GM21786 (cell line): ENCODE measurements at regions not wholly inside any gene's neighbourhood (a gene's known extent, or its start where the extent isn't known, plus 50 kb on each side); places are given as distances from the start of the nearest gene placed in this dataset.
A peak's percentile ranks its signal among the peaks of the same experiment; 100 is the strongest.

ENCODE experiments used
- ATAC-seq: cut with Tn5 transposase; IDR thresholded peaks from one replicate; pipeline ENCODE4 v1.9.1; 2021; ENCODE audit not compliant: unreplicated experiment

DNA sequence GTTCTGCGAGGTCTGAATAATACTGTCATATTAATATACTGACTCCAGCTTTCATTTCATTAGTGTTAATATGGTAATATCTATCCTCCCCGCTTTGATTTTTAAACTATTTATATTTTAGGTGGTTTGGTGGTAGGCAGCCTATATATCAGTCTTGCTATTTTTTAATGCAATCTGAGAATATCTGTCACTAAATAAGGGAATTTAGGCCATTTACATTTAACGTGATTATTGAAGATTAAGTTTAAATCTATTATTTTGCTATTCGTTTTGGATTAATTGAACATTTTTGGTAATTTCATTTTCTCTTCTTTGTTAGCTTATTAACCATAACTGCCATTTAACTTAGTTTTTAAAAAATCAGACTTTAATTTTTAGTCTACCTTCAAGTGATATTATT lies 247.7 kb upstream of the PMFBP1 start:
- ATAC-seq: no peak

- no peak for ATAC-seq
Measured at GRCh38 chr16:72415379-72415778, 243.4 kb upstream of the PMFBP1 start.

DNA sequence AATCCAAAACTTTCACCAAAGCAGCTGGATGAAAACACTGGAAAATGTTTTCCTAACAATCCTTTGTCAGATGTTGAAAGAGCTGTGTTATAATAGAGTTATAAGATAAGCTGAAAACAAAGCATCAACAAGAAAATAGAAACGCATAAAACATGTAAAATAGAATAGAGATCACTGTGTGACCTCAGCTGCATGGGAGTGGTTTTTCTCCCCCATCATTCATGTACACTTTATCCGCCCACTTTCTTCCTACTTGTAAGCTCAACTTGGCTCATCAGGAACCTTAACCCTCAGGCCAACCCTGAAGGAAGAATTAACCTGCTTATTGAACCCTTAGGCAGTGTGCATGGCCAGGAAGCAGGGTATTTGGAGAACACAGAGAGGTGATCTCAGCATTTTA lies 238.5 kb upstream of the PMFBP1 start:
- ATAC-seq: no peak

DNA sequence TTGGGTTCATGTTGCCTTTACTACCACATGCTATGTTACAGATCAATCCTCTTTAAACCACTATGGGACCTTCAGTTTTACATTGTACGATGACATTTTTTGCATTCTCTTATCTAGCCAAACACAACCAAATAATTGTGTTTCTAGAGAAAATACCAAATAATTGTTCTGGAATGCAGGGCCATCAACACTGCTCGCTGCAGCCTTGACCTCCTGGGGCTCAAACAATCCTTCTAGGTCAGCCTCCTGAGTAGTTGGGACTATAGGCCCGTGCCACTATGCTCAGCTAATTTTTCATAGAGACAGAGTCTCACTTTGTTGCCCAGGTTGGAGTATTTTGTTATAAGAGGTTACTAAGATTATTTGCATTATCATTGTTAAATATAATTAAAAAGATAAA lies 237.5 kb upstream of the PMFBP1 start:
- no peak for ATAC-seq

DNA sequence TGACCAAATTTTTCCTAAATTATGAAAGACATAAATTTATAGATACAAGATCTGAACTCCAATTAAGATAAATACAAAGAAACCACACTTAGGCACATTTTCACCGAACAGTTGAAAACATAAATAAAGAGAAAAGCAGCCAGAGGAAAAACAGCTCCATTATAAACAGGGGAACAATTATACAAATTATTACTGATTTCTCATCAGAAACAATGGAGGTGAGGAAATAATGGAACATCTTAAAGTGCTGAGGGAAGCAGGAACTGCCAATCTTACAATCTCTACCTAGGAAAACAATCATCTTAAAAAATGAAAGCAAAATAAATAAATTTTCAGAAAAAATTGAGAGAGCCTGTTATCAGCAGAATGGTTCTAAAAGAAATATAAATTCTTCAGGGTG lies 234.4 kb upstream of the PMFBP1 start:
- ATAC-seq: no peak

DNA sequence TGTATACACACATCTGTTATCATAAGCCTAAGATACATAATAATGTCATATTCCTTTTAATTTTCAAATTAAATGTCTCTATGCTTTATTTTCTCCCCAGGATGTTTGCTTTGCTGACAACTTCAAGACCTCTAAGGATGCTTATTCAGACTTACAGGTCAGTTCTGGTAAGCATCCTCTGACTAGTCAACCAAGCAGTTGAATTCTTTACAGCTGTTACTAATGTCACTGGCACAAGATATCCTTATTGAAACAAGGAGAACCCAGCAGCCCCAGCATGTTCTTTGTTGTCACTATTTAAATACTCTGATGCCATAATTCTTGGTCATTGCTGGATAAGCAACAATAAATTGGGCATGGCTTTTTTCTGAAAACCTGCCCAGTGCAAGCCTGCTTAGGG lies 232.3 kb upstream of the PMFBP1 start:
- no peak for ATAC-seq

DNA sequence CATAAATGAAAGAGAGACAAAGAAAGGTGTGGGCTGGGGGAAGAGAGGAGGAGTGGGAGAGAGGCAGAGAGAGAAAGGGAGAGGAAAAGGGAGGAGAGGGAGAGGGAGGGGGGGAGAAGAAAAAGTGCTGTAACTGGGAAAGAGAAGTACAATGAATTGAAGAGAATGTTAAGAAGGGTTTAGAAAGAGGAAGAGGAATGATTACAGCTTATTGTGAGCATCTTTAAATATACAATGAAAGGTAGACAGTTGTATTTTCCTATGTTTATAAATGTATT lies 229.1 kb upstream of the PMFBP1 start:
- no peak for ATAC-seq

DNA sequence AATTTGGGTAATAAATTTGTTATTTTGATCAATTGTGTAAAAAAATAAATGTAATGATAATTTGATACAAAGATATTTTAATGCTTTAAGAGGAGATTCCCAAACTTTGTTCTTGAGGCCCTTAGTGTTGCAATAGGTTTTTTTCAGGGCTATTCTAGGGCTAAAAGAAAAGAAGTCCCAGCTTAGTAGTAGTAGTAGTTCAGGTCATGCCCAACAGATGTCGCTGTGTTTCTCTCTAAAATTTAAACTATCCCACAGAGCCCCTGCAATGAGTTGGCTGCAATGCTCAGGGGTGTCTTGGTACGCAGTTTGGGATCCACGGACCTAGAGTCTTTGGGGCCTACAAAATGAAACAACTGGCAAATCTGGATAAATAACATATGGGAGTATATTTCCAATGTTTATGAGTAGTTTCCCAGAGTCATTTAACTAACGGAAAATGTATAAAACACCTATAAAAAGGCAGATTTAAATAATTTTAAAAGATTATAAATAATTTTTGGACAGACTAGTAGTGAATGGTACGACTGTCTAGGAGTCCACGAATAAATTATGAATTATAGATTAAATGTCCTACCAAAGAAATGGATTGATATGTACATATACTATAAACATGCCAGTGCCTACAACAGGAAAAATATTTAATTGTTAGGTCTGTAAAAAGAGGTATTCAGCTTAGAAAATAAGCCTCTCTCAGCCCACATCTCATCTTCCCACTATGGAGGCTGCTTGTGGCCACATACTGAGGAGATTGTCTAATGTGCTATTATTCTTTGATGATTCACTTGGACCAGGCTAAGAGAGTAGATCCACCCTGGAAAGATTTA lies 228.5 kb upstream of the PMFBP1 start:
- ATAC-seq: peak; percentile 81

DNA sequence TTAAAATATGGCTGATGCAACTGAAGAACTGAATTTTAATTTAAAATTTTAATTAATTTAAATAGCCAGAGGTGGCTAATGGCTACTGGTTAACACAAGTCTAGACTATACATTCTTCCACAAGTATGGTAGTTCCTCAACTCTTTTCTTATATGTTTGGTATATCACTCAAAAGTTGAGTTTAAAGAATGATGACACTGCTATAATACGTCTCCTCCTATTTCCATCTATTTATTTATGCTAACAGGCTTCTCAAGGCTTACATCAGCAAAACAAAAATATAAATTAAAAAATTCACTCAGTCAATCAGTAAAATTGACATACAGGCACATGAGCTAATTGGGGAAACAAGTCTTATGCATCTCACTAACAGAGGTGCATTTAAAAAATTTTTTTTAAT lies 227.9 kb upstream of the PMFBP1 start:
- ATAC-seq: no peak

GRCh38 chr16:72397876-72398275 lies 225.9 kb upstream of the PMFBP1 start:
- ATAC-seq: no peak

DNA sequence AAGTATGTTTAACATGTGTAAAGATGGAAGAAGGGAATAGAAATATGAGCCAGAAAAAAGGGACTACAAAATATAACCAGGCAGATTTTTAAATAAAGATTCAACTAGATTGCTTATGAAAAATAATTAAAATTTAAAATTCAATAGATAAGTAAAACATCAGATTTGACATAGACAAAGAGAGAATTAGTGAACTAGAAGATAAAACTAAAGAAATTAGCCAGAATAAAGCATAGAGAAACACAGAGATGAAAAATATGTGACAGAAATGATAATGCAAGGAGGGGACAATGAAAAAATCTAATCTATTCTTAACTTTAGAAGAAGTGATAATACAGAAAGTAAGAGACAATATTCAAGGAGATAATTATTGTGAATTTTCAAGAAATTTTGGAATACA lies 222.6 kb upstream of the PMFBP1 start:
- no peak for ATAC-seq

DNA sequence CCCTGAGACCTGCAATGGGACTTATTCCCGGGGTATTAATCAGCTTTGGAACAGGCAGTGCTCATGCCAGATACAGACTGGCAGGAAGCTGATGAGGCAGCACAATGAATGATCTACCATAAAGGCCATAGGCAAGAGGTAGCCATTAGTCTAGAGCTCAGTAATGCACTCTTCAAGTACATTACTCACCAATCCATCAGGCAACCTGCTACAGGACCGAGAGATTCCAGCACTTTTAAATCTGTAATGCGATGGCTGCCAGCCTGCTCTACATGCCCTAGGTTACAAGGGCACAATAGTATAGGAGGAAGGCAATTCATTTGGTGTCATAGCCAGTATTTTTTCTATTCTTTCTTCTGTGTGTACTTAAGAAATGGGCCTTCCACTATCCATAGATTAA lies 217.8 kb upstream of the PMFBP1 start:
- no peak for ATAC-seq

DNA sequence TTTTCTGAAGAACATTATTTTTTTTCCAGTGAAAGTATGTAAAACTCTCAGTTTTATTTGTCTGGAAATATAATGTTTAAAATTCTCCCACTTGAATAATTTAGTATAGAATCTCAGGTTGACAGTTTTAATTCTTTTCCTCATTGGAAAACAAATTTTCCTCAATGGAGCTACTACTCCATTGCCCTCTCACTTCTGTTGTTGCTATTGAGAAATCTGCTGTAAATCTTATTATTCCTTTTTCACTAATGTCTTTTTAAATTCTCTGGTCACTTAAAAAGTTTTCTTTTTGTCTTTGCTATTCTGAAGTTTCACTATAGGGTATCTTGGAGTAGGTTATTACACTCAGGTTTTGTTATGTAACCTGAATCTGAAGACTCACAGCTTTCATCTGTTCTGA lies 216.1 kb upstream of the PMFBP1 start:
- ATAC-seq: no peak

DNA sequence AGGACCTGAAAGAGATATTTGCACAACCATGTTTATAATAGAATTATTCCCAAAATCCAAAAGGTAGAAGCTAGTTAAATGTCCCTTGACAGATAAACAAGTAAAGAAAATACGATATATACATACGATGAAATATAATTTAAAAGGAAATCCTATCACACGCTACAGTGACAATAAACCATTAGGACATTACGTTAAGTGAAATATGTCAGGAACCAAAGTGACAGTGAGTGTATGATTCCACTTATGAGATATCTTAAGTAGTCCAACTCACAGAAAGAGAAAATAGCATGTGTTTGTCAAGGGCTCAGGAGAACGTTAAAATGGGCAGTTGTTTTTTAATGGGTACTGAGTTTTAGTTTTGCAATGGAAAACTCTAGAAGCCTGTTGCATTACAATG lies 212.7 kb upstream of the PMFBP1 start:
- no peak for ATAC-seq

GRCh38 chr16:72380283-72380682 lies 208.3 kb upstream of the PMFBP1 start:
- no peak for ATAC-seq

DNA sequence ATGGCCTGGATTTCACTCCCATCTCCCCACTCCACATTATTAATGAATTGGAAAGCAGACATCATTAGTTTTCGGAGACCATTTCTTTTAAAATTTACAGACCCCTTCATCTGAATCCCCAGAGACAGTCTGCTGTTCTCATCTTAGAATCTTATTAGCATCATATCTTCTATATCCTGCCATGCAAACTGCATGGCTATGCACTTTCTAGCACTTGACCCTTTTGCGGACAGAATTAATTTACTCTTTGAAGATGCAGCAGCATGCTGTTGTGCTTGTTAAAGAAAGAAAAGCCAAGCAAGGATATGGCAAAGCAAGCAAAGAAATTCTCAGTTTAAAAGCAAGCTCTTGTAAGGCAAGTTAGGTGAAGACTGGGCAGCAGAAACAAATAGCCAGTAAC lies 201.2 kb upstream of the PMFBP1 start:
- ATAC-seq: no peak

GRCh38 chr16:72372087-72373045 lies 200.4 kb upstream of the PMFBP1 start:
- ATAC-seq: no peak

DNA sequence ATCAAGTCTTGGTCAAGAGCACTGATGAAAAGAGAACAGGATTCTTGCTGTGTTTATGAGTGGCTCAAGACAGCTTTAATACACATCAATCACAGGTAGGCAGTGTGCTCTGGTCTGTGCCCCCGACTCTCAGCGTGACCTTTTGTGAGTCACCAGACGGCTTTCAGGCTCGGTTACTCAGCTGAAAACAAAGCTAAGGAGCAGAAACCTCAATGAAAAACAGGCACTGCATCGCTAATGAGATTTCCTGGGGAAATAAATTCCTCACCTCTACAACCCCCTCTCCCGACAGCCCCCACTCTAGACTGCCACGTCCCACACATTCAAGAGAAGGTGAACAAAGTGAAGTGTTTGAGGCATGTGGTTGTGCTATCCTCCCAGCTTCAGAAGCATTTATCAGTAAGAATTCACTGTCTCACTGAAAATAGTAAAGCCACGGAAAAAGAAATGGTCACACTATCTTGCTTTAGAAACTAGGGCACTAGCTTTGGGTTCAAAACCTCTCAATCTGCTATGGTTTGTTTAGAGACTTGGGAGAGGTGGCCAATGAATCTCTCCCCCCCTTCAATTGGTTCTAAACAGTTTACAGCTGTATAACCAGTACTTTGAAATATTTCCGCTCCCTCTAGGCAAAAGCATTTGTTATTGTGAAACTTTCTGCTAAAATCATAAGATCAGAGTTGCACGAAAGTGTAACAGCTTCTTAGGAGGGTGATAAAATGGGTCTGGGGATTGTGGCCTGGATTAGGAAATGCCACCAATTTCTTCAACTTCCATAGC lies 199.5 kb upstream of the PMFBP1 start:
- no peak for ATAC-seq

GRCh38 chr16:72369274-72369673 lies 197.3 kb upstream of the PMFBP1 start:
- no peak for ATAC-seq

GRCh38 chr16:72367851-72368250 lies 195.9 kb upstream of the PMFBP1 start:
- no peak for ATAC-seq

DNA sequence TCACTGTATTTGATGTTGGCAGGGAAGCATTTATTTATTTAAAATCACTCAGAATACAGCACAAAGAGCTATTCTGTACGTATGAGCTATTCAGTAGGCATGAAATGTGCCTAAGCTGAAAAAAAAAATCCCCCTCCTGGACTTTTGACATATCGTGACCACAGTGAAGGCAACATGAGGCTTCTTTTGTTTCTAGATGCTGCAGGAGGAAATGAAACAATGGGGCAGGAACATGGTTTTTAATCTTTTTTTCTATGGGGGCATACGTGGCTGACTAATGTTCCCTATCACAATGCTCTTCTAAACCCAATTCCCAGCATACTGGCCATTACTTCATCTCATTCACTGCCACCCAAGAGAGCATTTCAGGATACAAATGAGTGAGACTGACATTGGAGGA lies 191.0 kb upstream of the PMFBP1 start:
- ATAC-seq: no peak

DNA sequence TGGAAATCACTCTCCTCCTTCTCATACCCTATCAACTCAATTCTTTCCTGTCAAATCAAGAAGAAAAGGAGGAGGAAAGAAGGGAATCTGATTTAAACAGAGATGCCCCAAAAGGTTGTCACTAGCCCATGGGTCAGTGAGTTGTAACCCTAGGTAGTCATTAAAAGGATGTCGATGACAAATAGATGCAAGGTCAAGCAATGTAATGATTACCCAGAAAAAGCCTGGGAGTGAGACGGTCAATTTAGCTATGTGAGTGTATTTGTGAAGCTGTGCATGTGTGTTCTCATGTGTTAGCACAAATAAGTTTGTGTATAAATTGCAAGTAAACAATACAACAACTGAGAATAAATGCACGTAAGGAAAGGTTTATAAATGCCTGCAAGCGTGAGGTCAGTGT lies 190.5 kb upstream of the PMFBP1 start:
- ATAC-seq: no peak
